ENCODE measurements at regions not wholly inside any gene's neighbourhood (a gene's known extent, or its start where the extent isn't known, plus 50 kb on each side); places are given as distances from the start of the nearest gene placed in this dataset.

DNA sequence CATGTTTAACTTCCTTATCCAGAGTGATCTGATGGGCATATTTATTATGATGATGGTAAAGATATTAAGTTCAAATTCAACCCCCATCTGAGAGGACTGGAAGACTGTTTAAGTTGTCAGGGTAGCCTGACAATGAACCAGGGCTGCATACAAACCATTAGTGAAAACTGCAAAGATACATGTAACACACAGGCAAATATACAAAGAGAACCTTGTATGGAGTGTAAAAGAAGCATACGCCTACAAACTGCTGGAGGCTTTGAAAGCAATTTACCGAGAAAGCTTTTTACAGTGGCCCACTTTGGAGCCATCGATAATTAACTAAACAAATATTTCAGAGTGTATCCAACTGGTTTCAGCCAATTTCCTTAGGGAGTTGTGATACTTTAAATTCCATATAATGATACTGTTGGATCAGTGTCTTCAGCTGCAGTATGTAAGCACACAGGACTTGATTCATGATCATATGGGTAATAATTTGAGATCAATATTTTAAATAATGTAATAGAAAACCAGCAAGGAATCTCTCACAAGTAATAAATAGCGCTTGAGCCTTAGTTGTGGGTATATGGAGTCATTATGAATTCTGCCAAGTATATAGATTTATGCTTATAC, 231.5 kb upstream of the SPRY2 start:
- TF ChIP-seq, protein P1, sequence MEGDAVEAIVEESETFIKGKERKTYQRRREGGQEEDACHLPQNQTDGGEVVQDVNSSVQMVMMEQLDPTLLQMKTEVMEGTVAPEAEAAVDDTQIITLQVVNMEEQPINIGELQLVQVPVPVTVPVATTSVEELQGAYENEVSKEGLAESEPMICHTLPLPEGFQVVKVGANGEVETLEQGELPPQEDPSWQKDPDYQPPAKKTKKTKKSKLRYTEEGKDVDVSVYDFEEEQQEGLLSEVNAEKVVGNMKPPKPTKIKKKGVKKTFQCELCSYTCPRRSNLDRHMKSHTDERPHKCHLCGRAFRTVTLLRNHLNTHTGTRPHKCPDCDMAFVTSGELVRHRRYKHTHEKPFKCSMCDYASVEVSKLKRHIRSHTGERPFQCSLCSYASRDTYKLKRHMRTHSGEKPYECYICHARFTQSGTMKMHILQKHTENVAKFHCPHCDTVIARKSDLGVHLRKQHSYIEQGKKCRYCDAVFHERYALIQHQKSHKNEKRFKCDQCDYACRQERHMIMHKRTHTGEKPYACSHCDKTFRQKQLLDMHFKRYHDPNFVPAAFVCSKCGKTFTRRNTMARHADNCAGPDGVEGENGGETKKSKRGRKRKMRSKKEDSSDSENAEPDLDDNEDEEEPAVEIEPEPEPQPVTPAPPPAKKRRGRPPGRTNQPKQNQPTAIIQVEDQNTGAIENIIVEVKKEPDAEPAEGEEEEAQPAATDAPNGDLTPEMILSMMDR (conservative IDR thresholded peaks at IDR 0.05; ENCODE audit: low read depth in 2 of 2), result no peak
- TF ChIP-seq POLR2AphosphoS5 (IDR thresholded peaks at IDR 0.05; ENCODE audit: low read depth) (no peak), STAT1 (IDR thresholded peaks at IDR 0.05; ENCODE audit: unreplicated experiment) (no peak), NANOG (IDR thresholded peaks at IDR 0.05; ENCODE audit: borderline replicate concordance) (no peak), EZH2phosphoT487 (IDR thresholded peaks at IDR 0.05; ENCODE audit: unreplicated experiment) (no peak), EZH2 (IDR thresholded peaks at IDR 0.05; ENCODE audit: low read depth, unreplicated experiment) (no peak), ZNF114 (CRISPR knock-in tag; IDR thresholded peaks at IDR 0.05) (no peak), CREB1 (CRISPR knock-in tag; IDR thresholded peaks at IDR 0.05; ENCODE audit: low read depth) (no peak), JUNB (IDR thresholded peaks at IDR 0.05; ENCODE audit: unreplicated experiment) (no peak), ZNF331 (CRISPR knock-in tag; IDR thresholded peaks at IDR 0.05; ENCODE audit: low read depth) (no peak)
- TF ChIP-seq, protein P2, sequence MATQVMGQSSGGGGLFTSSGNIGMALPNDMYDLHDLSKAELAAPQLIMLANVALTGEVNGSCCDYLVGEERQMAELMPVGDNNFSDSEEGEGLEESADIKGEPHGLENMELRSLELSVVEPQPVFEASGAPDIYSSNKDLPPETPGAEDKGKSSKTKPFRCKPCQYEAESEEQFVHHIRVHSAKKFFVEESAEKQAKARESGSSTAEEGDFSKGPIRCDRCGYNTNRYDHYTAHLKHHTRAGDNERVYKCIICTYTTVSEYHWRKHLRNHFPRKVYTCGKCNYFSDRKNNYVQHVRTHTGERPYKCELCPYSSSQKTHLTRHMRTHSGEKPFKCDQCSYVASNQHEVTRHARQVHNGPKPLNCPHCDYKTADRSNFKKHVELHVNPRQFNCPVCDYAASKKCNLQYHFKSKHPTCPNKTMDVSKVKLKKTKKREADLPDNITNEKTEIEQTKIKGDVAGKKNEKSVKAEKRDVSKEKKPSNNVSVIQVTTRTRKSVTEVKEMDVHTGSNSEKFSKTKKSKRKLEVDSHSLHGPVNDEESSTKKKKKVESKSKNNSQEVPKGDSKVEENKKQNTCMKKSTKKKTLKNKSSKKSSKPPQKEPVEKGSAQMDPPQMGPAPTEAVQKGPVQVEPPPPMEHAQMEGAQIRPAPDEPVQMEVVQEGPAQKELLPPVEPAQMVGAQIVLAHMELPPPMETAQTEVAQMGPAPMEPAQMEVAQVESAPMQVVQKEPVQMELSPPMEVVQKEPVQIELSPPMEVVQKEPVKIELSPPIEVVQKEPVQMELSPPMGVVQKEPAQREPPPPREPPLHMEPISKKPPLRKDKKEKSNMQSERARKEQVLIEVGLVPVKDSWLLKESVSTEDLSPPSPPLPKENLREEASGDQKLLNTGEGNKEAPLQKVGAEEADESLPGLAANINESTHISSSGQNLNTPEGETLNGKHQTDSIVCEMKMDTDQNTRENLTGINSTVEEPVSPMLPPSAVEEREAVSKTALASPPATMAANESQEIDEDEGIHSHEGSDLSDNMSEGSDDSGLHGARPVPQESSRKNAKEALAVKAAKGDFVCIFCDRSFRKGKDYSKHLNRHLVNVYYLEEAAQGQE (IDR thresholded peaks at IDR 0.05; ENCODE audit: unreplicated experiment), result no peak
- TF ChIP-seq, protein P3, sequence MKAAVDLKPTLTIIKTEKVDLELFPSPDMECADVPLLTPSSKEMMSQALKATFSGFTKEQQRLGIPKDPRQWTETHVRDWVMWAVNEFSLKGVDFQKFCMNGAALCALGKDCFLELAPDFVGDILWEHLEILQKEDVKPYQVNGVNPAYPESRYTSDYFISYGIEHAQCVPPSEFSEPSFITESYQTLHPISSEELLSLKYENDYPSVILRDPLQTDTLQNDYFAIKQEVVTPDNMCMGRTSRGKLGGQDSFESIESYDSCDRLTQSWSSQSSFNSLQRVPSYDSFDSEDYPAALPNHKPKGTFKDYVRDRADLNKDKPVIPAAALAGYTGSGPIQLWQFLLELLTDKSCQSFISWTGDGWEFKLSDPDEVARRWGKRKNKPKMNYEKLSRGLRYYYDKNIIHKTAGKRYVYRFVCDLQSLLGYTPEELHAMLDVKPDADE (IDR thresholded peaks at IDR 0.05), result no peak
- TF ChIP-seq, protein P4, sequence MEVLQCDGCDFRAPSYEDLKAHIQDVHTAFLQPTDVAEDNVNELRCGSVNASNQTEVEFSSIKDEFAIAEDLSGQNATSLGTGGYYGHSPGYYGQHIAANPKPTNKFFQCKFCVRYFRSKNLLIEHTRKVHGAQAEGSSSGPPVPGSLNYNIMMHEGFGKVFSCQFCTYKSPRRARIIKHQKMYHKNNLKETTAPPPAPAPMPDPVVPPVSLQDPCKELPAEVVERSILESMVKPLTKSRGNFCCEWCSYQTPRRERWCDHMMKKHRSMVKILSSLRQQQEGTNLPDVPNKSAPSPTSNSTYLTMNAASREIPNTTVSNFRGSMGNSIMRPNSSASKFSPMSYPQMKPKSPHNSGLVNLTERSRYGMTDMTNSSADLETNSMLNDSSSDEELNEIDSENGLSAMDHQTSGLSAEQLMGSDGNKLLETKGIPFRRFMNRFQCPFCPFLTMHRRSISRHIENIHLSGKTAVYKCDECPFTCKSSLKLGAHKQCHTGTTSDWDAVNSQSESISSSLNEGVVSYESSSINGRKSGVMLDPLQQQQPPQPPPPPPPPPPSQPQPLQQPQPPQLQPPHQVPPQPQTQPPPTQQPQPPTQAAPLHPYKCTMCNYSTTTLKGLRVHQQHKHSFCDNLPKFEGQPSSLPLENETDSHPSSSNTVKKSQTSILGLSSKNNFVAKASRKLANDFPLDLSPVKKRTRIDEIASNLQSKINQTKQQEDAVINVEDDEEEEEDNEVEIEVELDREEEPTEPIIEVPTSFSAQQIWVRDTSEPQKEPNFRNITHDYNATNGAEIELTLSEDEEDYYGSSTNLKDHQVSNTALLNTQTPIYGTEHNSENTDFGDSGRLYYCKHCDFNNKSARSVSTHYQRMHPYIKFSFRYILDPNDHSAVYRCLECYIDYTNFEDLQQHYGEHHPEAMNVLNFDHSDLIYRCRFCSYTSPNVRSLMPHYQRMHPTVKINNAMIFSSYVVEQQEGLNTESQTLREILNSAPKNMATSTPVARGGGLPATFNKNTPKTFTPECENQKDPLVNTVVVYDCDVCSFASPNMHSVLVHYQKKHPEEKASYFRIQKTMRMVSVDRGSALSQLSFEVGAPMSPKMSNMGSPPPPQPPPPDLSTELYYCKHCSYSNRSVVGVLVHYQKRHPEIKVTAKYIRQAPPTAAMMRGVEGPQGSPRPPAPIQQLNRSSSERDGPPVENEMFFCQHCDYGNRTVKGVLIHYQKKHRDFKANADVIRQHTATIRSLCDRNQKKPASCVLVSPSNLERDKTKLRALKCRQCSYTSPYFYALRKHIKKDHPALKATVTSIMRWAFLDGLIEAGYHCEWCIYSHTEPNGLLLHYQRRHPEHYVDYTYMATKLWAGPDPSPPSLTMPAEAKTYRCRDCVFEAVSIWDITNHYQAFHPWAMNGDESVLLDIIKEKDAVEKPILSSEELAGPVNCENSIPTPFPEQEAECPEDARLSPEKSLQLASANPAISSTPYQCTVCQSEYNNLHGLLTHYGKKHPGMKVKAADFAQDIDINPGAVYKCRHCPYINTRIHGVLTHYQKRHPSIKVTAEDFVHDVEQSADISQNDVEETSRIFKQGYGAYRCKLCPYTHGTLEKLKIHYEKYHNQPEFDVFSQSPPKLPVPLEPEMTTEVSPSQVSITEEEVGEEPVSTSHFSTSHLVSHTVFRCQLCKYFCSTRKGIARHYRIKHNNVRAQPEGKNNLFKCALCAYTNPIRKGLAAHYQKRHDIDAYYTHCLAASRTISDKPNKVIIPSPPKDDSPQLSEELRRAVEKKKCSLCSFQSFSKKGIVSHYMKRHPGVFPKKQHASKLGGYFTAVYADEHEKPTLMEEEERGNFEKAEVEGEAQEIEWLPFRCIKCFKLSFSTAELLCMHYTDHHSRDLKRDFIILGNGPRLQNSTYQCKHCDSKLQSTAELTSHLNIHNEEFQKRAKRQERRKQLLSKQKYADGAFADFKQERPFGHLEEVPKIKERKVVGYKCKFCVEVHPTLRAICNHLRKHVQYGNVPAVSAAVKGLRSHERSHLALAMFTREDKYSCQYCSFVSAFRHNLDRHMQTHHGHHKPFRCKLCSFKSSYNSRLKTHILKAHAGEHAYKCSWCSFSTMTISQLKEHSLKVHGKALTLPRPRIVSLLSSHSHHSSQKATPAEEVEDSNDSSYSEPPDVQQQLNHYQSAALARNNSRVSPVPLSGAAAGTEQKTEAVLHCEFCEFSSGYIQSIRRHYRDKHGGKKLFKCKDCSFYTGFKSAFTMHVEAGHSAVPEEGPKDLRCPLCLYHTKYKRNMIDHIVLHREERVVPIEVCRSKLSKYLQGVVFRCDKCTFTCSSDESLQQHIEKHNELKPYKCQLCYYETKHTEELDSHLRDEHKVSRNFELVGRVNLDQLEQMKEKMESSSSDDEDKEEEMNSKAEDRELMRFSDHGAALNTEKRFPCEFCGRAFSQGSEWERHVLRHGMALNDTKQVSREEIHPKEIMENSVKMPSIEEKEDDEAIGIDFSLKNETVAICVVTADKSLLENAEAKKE (CRISPR knock-in tag; IDR thresholded peaks at IDR 0.05), result no peak
